ENCODE measurements at regions not wholly inside any gene's neighbourhood (a gene's known extent, or its start where the extent isn't known, plus 50 kb on each side); places are given as distances from the start of the nearest gene placed in this dataset.

- no peak for TF ChIP-seq EP300 (IDR thresholded peaks at IDR 0.05)
- no peak for TF ChIP-seq CTCF (IDR thresholded peaks at IDR 0.05)
These were observed 50.4 kb upstream of the ARHGAP20 start for GRCh38 chr11:110762590-110762989.
